ENCODE measurements at regions not wholly inside any gene's neighbourhood (a gene's known extent, or its start where the extent isn't known, plus 50 kb on each side); places are given as distances from the start of the nearest gene placed in this dataset.

GRCh38 chr1:95332754-95333153 lies 98.7 kb downstream of the RWDD3 start:
- Mint-ChIP-seq H3K4me3 (ENCODE audit: low read depth) (no peak overlapping the region), H3K9me3 (no peaks in the 10 kb centered on the region), H3K36me3 (ENCODE audit: low read depth) (no peaks in the 10 kb centered on the region), H3K27me3 (ENCODE audit: low read depth) (no peaks in the 10 kb centered on the region), H3K4me1 (ENCODE audit: low read depth) (no peaks in the 10 kb centered on the region), H3K27ac (no peak overlapping the region)
- intact Hi-C loops (cut with micrococcal nuclease) = no loop called here
- no peak for DNase-seq (ENCODE audit: low spot score)

- H3K36me3 Mint-ChIP-seq (ENCODE audit: low read depth) = no peaks in the 10 kb centered on the region
- no peak overlapping the region for H3K4me3 Mint-ChIP-seq (ENCODE audit: low read depth)
- no peaks in the 10 kb centered on the region for H3K27me3 Mint-ChIP-seq (ENCODE audit: low read depth)
- no peaks in the 10 kb centered on the region for H3K9me3 Mint-ChIP-seq
- H3K27ac Mint-ChIP-seq = no peak overlapping the region
- no peak for DNase-seq (ENCODE audit: low spot score)
- intact Hi-C loops (cut with micrococcal nuclease) = no loop called here
- no peaks in the 10 kb centered on the region for H3K4me1 Mint-ChIP-seq (ENCODE audit: low read depth)
These were observed 105.4 kb downstream of the RWDD3 start for GRCh38 chr1:95339377-95339776.

GRCh38 chr1:95340061-95340460 lies 106.1 kb downstream of the RWDD3 start:
- no peaks in the 10 kb centered on the region for H3K27me3 Mint-ChIP-seq (ENCODE audit: low read depth)
- H3K36me3 Mint-ChIP-seq (ENCODE audit: low read depth) = no peaks in the 10 kb centered on the region
- no peak for DNase-seq (ENCODE audit: low spot score)
- intact Hi-C loops (cut with micrococcal nuclease) = no loop called here
- H3K4me3 Mint-ChIP-seq (ENCODE audit: low read depth) = no peak overlapping the region
- no peaks in the 10 kb centered on the region for H3K4me1 Mint-ChIP-seq (ENCODE audit: low read depth)
- no peak overlapping the region for H3K27ac Mint-ChIP-seq
- H3K9me3 Mint-ChIP-seq = no peaks in the 10 kb centered on the region

- Mint-ChIP-seq H3K27ac (no peak overlapping the region), H3K4me1 (ENCODE audit: low read depth) (no peaks in the 10 kb centered on the region), H3K27me3 (ENCODE audit: low read depth) (no peaks in the 10 kb centered on the region), H3K9me3 (no peaks in the 10 kb centered on the region), H3K36me3 (ENCODE audit: low read depth) (no peaks in the 10 kb centered on the region), H3K4me3 (ENCODE audit: low read depth) (no peak overlapping the region)
- no peak for DNase-seq (ENCODE audit: low spot score)
- intact Hi-C loops (cut with micrococcal nuclease) = no loop called here
These were observed 118.8 kb downstream of the RWDD3 start for GRCh38 chr1:95352767-95353166.

- Mint-ChIP-seq H3K36me3 (ENCODE audit: low read depth) (no peaks in the 10 kb centered on the region), H3K27ac (no peak overlapping the region), H3K9me3 (no peaks in the 10 kb centered on the region), H3K4me1 (ENCODE audit: low read depth) (no peaks in the 10 kb centered on the region), H3K4me3 (ENCODE audit: low read depth) (no peak overlapping the region), H3K27me3 (ENCODE audit: low read depth) (no peaks in the 10 kb centered on the region)
- intact Hi-C loops (cut with micrococcal nuclease) = no loop called here
- DNase-seq (ENCODE audit: low spot score) = no peak
These were observed 119.2 kb downstream of the RWDD3 start for GRCh38 chr1:95353194-95353593.

GRCh38 chr1:95364546-95364945 lies 130.5 kb downstream of the RWDD3 start:
- Mint-ChIP-seq H3K4me1 (ENCODE audit: low read depth) (no peaks in the 10 kb centered on the region), H3K27me3 (ENCODE audit: low read depth) (no peaks in the 10 kb centered on the region), H3K36me3 (ENCODE audit: low read depth) (no peaks in the 10 kb centered on the region), H3K4me3 (ENCODE audit: low read depth) (no peak overlapping the region), H3K9me3 (no peaks in the 10 kb centered on the region), H3K27ac (no peak overlapping the region)
- no peak for DNase-seq (ENCODE audit: low spot score)
- intact Hi-C loops (cut with micrococcal nuclease) = no loop called here

- intact Hi-C loops (cut with micrococcal nuclease) = no loop called here
- H3K27me3 Mint-ChIP-seq (ENCODE audit: low read depth) = no peaks in the 10 kb centered on the region
- no peaks in the 10 kb centered on the region for H3K9me3 Mint-ChIP-seq
- no peak overlapping the region for H3K4me3 Mint-ChIP-seq (ENCODE audit: low read depth)
- no peak overlapping the region for H3K27ac Mint-ChIP-seq
- H3K4me1 Mint-ChIP-seq (ENCODE audit: low read depth) = no peaks in the 10 kb centered on the region
- no peaks in the 10 kb centered on the region for H3K36me3 Mint-ChIP-seq (ENCODE audit: low read depth)
- no peak for DNase-seq (ENCODE audit: low spot score)
These were observed 132.5 kb downstream of the RWDD3 start for GRCh38 chr1:95366498-95366897.

- H3K27me3 Mint-ChIP-seq (ENCODE audit: low read depth) = no peaks in the 10 kb centered on the region
- no peak overlapping the region for H3K4me3 Mint-ChIP-seq (ENCODE audit: low read depth)
- H3K9me3 Mint-ChIP-seq = no peaks in the 10 kb centered on the region
- H3K27ac Mint-ChIP-seq = no peak overlapping the region
- no peaks in the 10 kb centered on the region for H3K36me3 Mint-ChIP-seq (ENCODE audit: low read depth)
- H3K4me1 Mint-ChIP-seq (ENCODE audit: low read depth) = no peaks in the 10 kb centered on the region
- intact Hi-C loops (cut with micrococcal nuclease) = no loop called here
- no peak for DNase-seq (ENCODE audit: low spot score)
These were observed 134.2 kb downstream of the RWDD3 start for GRCh38 chr1:95368178-95368577.

- no peaks in the 10 kb centered on the region for H3K27me3 Mint-ChIP-seq (ENCODE audit: low read depth)
- intact Hi-C loops (cut with micrococcal nuclease) = no loop called here
- no peaks in the 10 kb centered on the region for H3K9me3 Mint-ChIP-seq
- no peak overlapping the region for H3K27ac Mint-ChIP-seq
- H3K4me3 Mint-ChIP-seq (ENCODE audit: low read depth) = no peak overlapping the region
- no peaks in the 10 kb centered on the region for H3K36me3 Mint-ChIP-seq (ENCODE audit: low read depth)
- DNase-seq (ENCODE audit: low spot score) = no peak
- no peaks in the 10 kb centered on the region for H3K4me1 Mint-ChIP-seq (ENCODE audit: low read depth)
These were observed 136.1 kb downstream of the RWDD3 start for GRCh38 chr1:95369985-95370690.

- no peak overlapping the region for H3K27ac Mint-ChIP-seq
- intact Hi-C loops (cut with micrococcal nuclease) = no loop called here
- H3K9me3 Mint-ChIP-seq = no peaks in the 10 kb centered on the region
- no peaks in the 10 kb centered on the region for H3K27me3 Mint-ChIP-seq (ENCODE audit: low read depth)
- no peaks in the 10 kb centered on the region for H3K4me1 Mint-ChIP-seq (ENCODE audit: low read depth)
- no peaks in the 10 kb centered on the region for H3K36me3 Mint-ChIP-seq (ENCODE audit: low read depth)
- DNase-seq (ENCODE audit: low spot score) = no peak
- H3K4me3 Mint-ChIP-seq (ENCODE audit: low read depth) = no peak overlapping the region
These were observed 136.9 kb downstream of the RWDD3 start for GRCh38 chr1:95370691-95371562.

GRCh38 chr1:95371666-95372282 lies 137.8 kb downstream of the RWDD3 start:
- Mint-ChIP-seq H3K27ac (no peak overlapping the region), H3K27me3 (ENCODE audit: low read depth) (no peaks in the 10 kb centered on the region), H3K36me3 (ENCODE audit: low read depth) (no peaks in the 10 kb centered on the region), H3K4me3 (ENCODE audit: low read depth) (no peak overlapping the region), H3K9me3 (no peaks in the 10 kb centered on the region), H3K4me1 (ENCODE audit: low read depth) (no peaks in the 10 kb centered on the region)
- intact Hi-C loops (cut with micrococcal nuclease) = no loop called here
- no peak for DNase-seq (ENCODE audit: low spot score)

- intact Hi-C loops (cut with micrococcal nuclease) = no loop called here
- H3K9me3 Mint-ChIP-seq = no peaks in the 10 kb centered on the region
- no peak overlapping the region for H3K4me3 Mint-ChIP-seq (ENCODE audit: low read depth)
- H3K36me3 Mint-ChIP-seq (ENCODE audit: low read depth) = no peaks in the 10 kb centered on the region
- no peaks in the 10 kb centered on the region for H3K4me1 Mint-ChIP-seq (ENCODE audit: low read depth)
- no peaks in the 10 kb centered on the region for H3K27me3 Mint-ChIP-seq (ENCODE audit: low read depth)
- no peak overlapping the region for H3K27ac Mint-ChIP-seq
- no peak for DNase-seq (ENCODE audit: low spot score)
These were observed 141.2 kb downstream of the RWDD3 start for GRCh38 chr1:95375174-95375573.

GRCh38 chr1:95380909-95381308 lies 146.9 kb downstream of the RWDD3 start:
- Mint-ChIP-seq H3K4me1 (ENCODE audit: low read depth) (no peaks in the 10 kb centered on the region), H3K27ac (no peak overlapping the region), H3K4me3 (ENCODE audit: low read depth) (no peak overlapping the region), H3K36me3 (ENCODE audit: low read depth) (no peaks in the 10 kb centered on the region), H3K27me3 (ENCODE audit: low read depth) (no peaks in the 10 kb centered on the region), H3K9me3 (no peaks in the 10 kb centered on the region)
- DNase-seq (ENCODE audit: low spot score) = no peak
- intact Hi-C loops (cut with micrococcal nuclease) = no loop called here

Measured in activated T-helper 2 cell treated with anti-CD3 and anti-CD28 coated beads, Interferon-gamma antibody, Interleukin-2, Interleukin-4, amounts not matched to agents 10 μg/mL and 5 μg/mL and 100 μg/mL, durations not matched to agents 14 hours and 24 hours and 36 hours (primary cell).